Esophagus squamous epithelium (tissue), 4 donors: ENCODE measurements at regions not wholly inside any gene's neighbourhood (a gene's known extent, or its start where the extent isn't known, plus 50 kb on each side); places are given as distances from the start of the nearest gene placed in this dataset.

ENCODE experiments used
- POLR2A ChIP-seq, 4 donors: fragments of 450-650 bp; IDR thresholded peaks; one replicate each; pipeline ENCODE4 v1.6.1; 2017; ENCODE audit warnings: antibody characterized with exemption in 4 of 4, mild to moderate bottlenecking in 4 of 4, moderate library complexity in 3 of 4
- TF ChIP-seq, protein P1 (sequence below), 6 experiments: fragments of 450-650 bp in 4 of 6; fragments of 200-600 bp in 2 of 6; sonication (generic) in 2 of 6; IDR thresholded peaks; one replicate each; pipeline ENCODE4 v1.5.1; 2016 to 2019; ENCODE audit warnings: antibody characterized with exemption in 6 of 6, mild to moderate bottlenecking in 4 of 6, moderate library complexity in 4 of 6

DNA sequence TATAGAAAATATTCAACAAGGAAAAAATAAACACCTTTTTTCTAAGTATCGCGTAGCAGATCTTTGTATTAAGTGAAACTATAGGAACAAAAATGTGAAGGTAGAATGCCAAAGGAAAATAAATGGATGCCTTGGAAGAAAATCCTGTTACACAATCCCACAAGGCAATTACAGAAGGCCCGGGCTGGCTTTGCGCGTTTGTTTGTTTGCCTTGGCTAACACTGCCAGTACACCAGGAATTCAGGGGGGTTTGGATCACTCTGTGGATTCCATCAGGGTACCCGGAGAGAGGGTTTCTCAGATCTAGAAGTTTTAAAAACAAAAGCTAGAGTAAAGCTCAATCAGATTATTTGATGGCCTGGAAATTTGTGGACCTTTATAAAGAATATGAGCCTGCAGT, 478.3 kb downstream of the FBXO15 start:
- TF ChIP-seq, protein P1, sequence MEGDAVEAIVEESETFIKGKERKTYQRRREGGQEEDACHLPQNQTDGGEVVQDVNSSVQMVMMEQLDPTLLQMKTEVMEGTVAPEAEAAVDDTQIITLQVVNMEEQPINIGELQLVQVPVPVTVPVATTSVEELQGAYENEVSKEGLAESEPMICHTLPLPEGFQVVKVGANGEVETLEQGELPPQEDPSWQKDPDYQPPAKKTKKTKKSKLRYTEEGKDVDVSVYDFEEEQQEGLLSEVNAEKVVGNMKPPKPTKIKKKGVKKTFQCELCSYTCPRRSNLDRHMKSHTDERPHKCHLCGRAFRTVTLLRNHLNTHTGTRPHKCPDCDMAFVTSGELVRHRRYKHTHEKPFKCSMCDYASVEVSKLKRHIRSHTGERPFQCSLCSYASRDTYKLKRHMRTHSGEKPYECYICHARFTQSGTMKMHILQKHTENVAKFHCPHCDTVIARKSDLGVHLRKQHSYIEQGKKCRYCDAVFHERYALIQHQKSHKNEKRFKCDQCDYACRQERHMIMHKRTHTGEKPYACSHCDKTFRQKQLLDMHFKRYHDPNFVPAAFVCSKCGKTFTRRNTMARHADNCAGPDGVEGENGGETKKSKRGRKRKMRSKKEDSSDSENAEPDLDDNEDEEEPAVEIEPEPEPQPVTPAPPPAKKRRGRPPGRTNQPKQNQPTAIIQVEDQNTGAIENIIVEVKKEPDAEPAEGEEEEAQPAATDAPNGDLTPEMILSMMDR (IDR thresholded peaks at IDR 0.05) = no peak
- no peak for TF ChIP-seq POLR2A (IDR thresholded peaks at IDR 0.05)
